Right hindlimb (tissue), 1 donor: ENCODE measurements at regions not wholly inside any gene's neighbourhood (a gene's known extent, or its start where the extent isn't known, plus 50 kb on each side); places are given as distances from the start of the nearest gene placed in this dataset.
"Not testable (repeated sequence)": the region's sequence is repeated elsewhere in the genome, so short reads cannot be mapped to it uniquely, and the experiment has no call there.

ENCODE experiments used
- DNase-seq: peaks from one replicate; pipeline ENCODE4 v3.0.0-alpha.2; 2018

DNA sequence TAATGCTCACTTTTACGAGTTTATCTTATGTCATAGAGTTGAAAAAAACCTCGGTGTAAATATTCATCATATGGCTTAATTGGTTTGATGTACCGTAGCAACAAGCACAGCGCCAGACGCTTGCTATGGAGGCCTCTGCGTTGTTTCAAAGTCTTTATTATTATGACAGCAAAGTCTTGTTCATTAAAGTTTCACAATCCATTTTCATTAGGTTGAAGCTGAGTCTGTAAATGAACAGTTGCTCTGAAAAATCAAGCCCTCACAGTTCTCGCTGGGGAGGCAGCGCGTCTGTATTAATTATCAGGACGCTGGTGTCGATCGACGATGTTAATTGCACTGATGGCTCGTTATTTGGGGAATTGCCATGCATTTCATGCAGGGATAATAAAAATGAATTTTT is 185.6 kb downstream of the INSC start:
- DNase-seq, result no peak

DNA sequence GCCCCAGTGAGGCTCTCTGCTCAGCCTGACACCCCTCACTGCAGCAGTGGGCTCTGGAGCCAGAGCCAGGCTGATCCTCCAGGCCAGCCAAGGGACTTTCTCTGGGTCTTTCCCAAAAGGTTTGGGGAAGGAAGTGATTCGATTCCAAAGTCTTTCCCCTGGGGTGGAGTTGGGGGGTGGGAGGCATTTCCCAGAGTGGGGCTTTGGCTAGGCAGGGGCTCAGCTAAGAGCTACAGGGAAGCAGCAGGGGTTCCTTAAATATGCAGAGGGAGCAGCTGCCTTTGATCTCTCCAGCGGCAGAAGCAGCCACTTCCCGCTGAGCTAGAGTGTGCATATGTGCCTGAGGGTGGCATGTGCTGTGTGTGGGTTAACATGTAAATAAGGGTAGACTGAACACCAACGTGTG is 192.9 kb downstream of the INSC start:
- DNase-seq, result no peak

DNA sequence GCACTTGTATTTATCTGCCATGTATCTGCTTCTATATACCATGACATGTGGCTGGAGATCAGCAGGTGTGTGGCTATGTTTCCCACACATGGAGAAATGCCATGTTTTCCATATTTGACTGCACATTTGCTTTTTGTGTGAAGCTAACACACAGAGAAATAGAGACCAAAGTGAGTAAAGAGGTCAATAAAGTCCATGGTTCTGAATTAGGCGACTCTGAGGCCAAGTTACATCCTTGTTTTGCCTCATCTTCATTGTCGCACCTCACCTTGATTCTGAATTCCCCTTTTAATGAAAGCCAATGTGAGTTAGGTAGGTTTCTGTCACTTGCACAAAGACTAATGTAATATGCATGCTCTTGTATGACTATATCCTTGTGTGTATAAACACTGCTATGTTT is 194.1 kb downstream of the INSC start:
- no peak for DNase-seq

- DNase-seq, result no peak
Observed at GRCh38 chr11:15309296-15309695, 194.6 kb downstream of the INSC start.

- DNase-seq, result no peak
Observed at GRCh38 chr11:15313862-15314261, 199.1 kb downstream of the INSC start.

DNA sequence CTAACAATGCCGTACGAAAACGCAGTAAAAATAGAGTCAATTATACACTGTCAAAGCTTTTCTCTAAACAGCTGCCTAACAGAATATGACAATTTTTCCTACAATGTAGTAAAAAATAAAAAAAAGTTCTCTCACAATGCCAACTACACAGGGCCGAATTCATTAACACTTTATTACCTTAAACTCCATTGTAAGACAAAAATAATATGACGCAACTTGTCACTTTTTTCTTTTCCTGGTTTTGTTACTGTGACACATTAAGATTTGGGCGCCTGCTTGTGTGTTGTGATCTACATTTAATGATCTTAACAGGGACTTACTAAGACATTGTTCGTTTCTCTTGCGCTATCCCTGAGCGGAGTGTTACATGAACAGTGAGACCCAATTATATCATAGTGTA is 204.1 kb downstream of the INSC start:
- no peak for DNase-seq

DNA sequence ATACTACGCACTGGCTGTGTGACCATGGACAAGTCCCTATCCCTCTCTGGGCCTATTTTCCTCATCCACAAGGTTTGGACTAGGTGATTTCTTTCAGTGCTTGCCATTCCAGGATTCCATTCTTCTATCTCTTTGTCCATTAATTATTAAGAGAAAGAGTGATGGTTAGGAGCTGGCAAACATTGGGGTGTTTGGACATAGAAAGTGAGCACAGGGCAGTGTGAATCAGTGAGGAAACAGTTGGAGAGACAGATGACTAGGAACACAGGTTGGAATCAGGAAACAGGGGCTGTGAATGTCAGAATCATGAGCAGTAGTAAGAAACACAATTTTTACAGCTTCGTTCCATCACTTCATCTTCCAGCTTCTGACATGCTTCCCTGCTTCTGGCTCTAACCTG is 211.8 kb downstream of the INSC start:
- no peak for DNase-seq

GRCh38 chr11:15327786-15328231 is 213.1 kb downstream of the INSC start:
- DNase-seq, result peak; percentile 79

DNA sequence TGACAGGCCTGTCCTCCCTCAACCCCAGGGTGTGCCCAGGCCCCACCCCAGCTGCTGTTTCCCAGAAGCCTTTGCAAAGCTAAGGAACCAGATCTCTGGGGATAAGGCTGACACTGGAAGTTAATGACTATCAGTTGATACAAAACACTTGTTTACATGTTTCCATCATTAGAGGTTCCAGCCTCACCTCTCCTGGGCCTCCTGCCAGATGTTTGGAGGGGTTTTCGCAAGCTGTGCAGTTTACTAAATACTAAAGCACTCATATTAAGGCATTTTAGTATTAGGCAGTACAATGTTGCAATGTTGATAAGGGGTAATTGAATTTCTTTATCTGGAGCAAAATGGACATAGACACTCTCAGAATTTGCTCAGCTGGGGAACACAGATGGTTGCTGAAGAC is 218.7 kb downstream of the INSC start:
- DNase-seq, result no peak

DNA sequence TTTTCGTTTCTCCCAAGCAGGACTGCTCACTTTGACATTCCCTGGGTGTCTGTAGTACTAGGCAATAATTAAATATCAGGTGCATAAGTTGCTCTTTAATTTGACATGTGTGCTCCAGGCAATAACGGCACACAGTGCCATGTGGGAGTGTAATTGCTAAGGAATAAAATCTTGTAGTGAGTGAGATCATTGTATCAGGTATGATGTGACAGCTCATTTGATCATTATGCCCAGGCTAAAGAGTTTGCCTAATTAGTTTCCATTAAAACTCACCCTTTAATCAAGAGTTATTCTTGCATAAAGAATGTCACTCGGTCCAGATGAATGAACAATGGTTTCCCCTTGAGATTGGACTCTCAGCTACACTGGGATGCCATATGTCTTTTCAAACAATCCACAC is 220.0 kb downstream of the INSC start:
- DNase-seq, result no peak

DNA sequence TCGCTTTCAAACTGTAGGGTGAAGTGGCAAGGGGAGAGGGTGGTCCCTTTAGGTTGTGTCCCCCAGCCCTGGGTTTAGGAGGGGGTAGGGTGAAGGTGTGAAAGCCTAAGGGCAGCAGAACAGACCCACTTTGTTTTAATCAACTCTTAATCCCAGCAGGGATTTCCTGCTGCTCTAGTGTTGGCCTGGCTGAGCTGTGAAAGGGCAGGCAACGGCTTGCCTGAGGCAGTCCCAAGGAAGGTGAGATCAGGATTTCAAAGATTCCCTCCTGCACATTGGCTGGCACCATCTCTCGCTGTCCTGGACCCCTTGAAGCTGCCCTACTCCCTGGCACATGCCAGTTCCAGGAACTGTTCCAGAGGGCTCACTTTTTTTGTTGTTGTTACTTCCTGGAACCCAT is 221.3 kb downstream of the INSC start:
- no peak for DNase-seq

- no peak for DNase-seq
Observed at GRCh38 chr11:15339302-15339701, 224.6 kb downstream of the INSC start.

GRCh38 chr11:15341587-15341986 is 226.9 kb downstream of the INSC start:
- no peak for DNase-seq

GRCh38 chr11:15342163-15342562 is 227.4 kb downstream of the INSC start:
- no peak for DNase-seq

DNA sequence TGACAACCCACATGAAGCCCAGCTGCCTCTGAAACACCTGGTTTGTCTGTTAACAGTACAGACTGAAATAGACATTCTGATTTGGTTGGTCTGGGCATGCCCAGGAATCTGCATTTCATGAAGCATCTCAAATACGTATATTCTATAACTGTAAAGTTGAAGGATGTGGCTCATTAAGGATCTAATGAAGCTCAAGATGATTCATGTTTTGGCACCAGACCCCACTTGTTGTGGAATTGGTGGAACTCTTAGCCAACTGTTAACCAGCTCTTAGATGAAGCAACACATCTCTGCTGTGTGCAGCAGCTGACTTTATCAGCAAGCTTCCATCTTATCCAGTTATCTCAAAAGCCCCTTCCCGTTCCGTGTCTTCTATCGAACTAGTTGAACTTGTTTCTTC is 232.2 kb downstream of the INSC start:
- no peak for DNase-seq

GRCh38 chr11:15347969-15348734 is 233.4 kb downstream of the INSC start:
- no peak for DNase-seq

- DNase-seq, result no peak
Observed at GRCh38 chr11:15349413-15349812, 234.7 kb downstream of the INSC start.

DNA sequence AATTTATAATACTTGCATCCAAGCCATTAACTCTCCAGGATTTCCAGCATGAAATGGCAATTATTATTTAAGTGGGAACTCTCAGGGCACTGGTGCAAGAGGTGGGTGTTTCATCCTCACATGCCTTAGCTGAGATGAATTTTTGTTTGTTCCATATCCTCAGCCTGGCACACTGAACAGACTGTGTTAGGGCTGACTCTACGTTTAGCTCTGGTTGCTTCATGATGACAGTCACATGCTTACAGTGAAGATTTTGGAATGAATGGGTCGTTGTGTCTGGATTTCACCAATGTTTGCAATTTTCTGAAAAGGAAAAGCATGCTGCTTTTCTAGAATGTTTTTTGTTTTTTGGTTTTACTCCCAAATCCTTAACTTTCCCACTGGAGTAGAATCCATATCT is 246.6 kb downstream of the INSC start:
- no peak for DNase-seq

GRCh38 chr11:15365286-15365685 is 250.6 kb downstream of the INSC start:
- DNase-seq, result not testable (repeated sequence)

GRCh38 chr11:15367695-15368094 is 253.0 kb downstream of the INSC start:
- DNase-seq, result no peak

- no peak for DNase-seq
Observed at GRCh38 chr11:15370495-15371147, 255.9 kb downstream of the INSC start.

DNA sequence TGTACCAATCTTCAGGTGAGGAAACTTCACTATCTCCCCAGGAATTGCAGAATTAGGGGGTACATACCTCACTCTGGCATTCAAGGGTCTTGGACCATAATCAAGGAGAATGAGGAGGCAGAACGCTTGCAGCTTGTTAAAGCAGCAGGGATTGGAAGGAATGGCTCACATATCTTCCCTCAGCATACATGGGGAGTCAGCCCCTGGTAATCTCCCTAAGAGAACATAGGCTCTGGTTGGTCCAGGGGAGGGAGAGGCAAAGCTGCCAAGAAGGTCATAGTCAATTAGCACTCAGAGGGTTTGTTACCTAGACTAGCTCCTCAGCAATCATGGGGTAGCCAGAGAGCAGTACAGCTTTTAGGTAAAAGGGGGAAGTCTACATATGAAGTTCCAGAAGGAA is 256.8 kb downstream of the INSC start:
- no peak for DNase-seq

DNA sequence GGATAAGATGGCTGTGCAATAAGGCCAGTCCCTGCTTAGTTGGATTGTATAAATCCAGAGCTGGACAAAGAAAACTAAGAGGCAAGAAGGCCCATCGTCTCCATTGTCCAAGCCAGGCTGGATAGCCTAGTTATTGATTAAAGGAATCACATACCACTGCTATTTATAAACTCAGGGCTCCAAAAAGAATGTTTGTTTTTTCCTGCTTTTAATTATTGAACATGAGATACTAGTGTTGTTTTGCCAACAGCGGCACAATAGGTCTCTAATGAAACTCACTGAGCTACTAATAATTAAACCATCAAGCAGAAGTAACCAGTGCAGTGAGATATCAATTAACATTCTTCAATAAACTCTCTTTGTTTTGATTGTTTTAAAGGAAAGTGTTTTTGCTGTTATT is 259.7 kb downstream of the INSC start:
- no peak for DNase-seq

DNA sequence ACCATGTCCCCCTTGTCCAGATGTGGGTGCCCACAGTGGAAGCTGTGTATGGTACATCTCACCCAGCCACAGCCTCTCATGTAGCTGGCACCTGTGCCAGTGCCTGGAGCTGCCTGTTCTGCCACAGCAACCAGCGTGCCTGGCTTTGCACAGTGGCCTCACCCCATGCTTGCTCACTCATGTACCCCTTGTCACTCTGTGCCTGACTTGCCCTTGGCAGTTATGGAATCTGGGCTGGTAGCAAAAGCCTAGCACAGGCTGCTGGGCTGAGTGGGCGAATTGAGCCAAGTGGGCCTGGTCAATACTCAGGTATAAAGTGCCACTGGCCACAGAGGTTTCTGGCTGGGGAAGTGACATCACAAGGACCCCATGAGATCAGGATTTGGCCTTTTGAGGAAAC is 264.2 kb downstream of the INSC start:
- DNase-seq, result no peak

DNA sequence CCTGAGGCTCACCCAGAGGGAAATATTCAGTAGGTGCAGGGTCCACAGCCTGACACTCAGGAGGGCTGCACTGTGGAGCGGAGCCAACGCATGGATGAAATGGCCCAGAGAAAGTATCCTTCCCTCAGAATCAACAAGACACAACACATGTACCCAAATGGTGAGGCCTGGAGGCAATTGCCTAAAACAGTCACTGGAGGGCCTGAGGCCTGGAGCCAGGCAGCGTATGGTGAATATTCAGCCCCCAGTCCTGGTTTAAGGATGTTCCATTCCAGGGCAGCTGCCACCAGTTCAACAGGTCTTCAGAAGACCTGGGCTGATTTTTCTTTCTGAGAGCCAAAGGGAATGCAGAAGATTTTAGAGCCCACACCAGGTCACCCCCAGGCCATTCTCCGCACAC is 264.8 kb downstream of the INSC start:
- no peak for DNase-seq
